ENCODE measurements at regions not wholly inside any gene's neighbourhood (a gene's known extent, or its start where the extent isn't known, plus 50 kb on each side); places are given as distances from the start of the nearest gene placed in this dataset.
"Not testable (repeated sequence)": the region's sequence is repeated elsewhere in the genome, so short reads cannot be mapped to it uniquely, and the experiment has no call there.

GRCh38 chr5:14998491-14998890 is 126.9 kb upstream of the ANKH start:
- Histone ChIP-seq H3K27me3 (no peaks in the 10 kb centered on the region), H3K27ac (no peak overlapping the region), H3K4me1 (peaks cover 0 to 8% (median 0%) of the 10 kb centered on the region in 3 donors), H3K9me3 (no peaks in the 10 kb centered on the region), H3K4me3 (no peak overlapping the region), H3K36me3 (no peaks in the 10 kb centered on the region)
- WGBS, 2 donors (ENCODE audit: low coverage in 1 of 2) = 67 to 83% methylated on average over 2 to 3 of the region's 3 CpGs
- ATAC-seq = no peak
- TF ChIP-seq CTCF (IDR thresholded peaks at IDR 0.05) = no peak

- WGBS, 2 donors (ENCODE audit: low coverage in 1 of 2) = 70 to 82% methylated on average over 1 to 3 of the region's 3 CpGs
- no peaks in the 10 kb centered on the region for H3K4me1 ChIP-seq
- H3K9me3 ChIP-seq = no peaks in the 10 kb centered on the region
- no peak overlapping the region for H3K27ac ChIP-seq
- ATAC-seq = no peak
- no peak overlapping the region for H3K4me3 ChIP-seq
- TF ChIP-seq POLR2A (IDR thresholded peaks at IDR 0.05) = no peak
- no peak for TF ChIP-seq EP300 (IDR thresholded peaks at IDR 0.05)
- no peak for TF ChIP-seq POLR2AphosphoS5 (IDR thresholded peaks at IDR 0.05)
- TF ChIP-seq CTCF (IDR thresholded peaks at IDR 0.05) = no peak
- H3K36me3 ChIP-seq = no peaks in the 10 kb centered on the region
- H3K27me3 ChIP-seq = no peaks in the 10 kb centered on the region
These were observed 125.4 kb upstream of the ANKH start for GRCh38 chr5:14996997-14997396.

GRCh38 chr5:14995229-14995628 is 123.7 kb upstream of the ANKH start:
- no peaks in the 10 kb centered on the region for H3K4me1 ChIP-seq
- no peaks in the 10 kb centered on the region for H3K36me3 ChIP-seq
- H3K4me3 ChIP-seq = no peak overlapping the region
- ATAC-seq = no peak
- no peaks in the 10 kb centered on the region for H3K9me3 ChIP-seq
- WGBS, 2 donors (ENCODE audit: low coverage in 1 of 2) = 79 to 89% methylated on average over 3 to 4 of the region's 4 CpGs
- TF ChIP-seq EP300 (IDR thresholded peaks at IDR 0.05) (no peak), POLR2A (IDR thresholded peaks at IDR 0.05) (no peak), CTCF (IDR thresholded peaks at IDR 0.05) (no peak), POLR2AphosphoS5 (IDR thresholded peaks at IDR 0.05) (no peak)
- H3K27me3 ChIP-seq = no peaks in the 10 kb centered on the region
- H3K27ac ChIP-seq = no peak overlapping the region

- H3K27ac ChIP-seq, H3K4me1 ChIP-seq, H3K27me3 ChIP-seq, H3K9me3 ChIP-seq, H3K36me3 ChIP-seq, ATAC-seq: not testable (repeated sequence)
- peak overlapping the region in 1 of 2 donors; percentile 22 for H3K4me3 ChIP-seq
- WGBS, 2 donors (ENCODE audit: low coverage in 1 of 2) = no CpG with 5 or more reads among the region's 40 CpGs
These were observed 122.0 kb upstream of the ANKH start for GRCh38 chr5:14993459-14994133.

- H3K27me3 ChIP-seq, H3K4me1 ChIP-seq, ATAC-seq, H3K36me3 ChIP-seq, H3K27ac ChIP-seq, H3K9me3 ChIP-seq: not testable (repeated sequence)
- WGBS, 2 donors (ENCODE audit: low coverage in 1 of 2) = 67 to 77% methylated on average over 4 to 15 of the region's 28 CpGs
- peak overlapping the region in 1 of 2 donors; percentile 22 for H3K4me3 ChIP-seq
These were observed 121.3 kb upstream of the ANKH start for GRCh38 chr5:14992751-14993458.

- no peak overlapping the region for H3K4me3 ChIP-seq
- no peaks in the 10 kb centered on the region for H3K4me1 ChIP-seq
- no peak for ATAC-seq
- H3K27ac ChIP-seq = no peak overlapping the region
- WGBS, 2 donors (ENCODE audit: low coverage in 1 of 2) = 92 to 97% methylated on average over 3 to 4 of the region's 5 CpGs
- no peak for TF ChIP-seq POLR2A (IDR thresholded peaks at IDR 0.05)
- H3K9me3 ChIP-seq = no peaks in the 10 kb centered on the region
- H3K36me3 ChIP-seq = no peaks in the 10 kb centered on the region
- no peaks in the 10 kb centered on the region for H3K27me3 ChIP-seq
These were observed 116.6 kb upstream of the ANKH start for GRCh38 chr5:14988223-14988622.
